RWPE2 (cell line): ENCODE measurements at regions not wholly inside any gene's neighbourhood (a gene's known extent, or its start where the extent isn't known, plus 50 kb on each side); places are given as distances from the start of the nearest gene placed in this dataset.

Experiments used
- ATAC-seq: fragments of 200-7000 bp; cut with Tn5 transposase; 3 replicates; pipeline ENCODE4 v1.9.1; 2021; ENCODE audit warnings: low read depth
- DNase-seq: peaks from one replicate; pipeline ENCODE4 v3.0.0-alpha.2; 2020; ENCODE audit warnings: low spot score
- H3K27ac ChIP-seq: fragments of 450-650 bp; 2 replicates; pipeline ENCODE4 v1.5.1; 2017; ENCODE audit warnings: mild to moderate bottlenecking; ENCODE audit not compliant: poor library complexity, severe bottlenecking
- H3K27me3 ChIP-seq: fragments of 250-450 bp; sonication (Bioruptor Pico); 2 replicates; pipeline ENCODE4 v1.5.1; 2021; ENCODE audit warnings: mild to moderate bottlenecking, moderate library complexity; ENCODE audit not compliant: insufficient read depth, poor library complexity, severe bottlenecking
- H3K36me3 ChIP-seq: fragments of 250-450 bp; sonication (Bioruptor Pico); 2 replicates; pipeline ENCODE4 v1.5.1; 2020; ENCODE audit warnings: low read depth, mild to moderate bottlenecking, moderate library complexity
- H3K4me1 ChIP-seq: fragments of 250-450 bp; sonication (Bioruptor Pico); 2 replicates; pipeline ENCODE4 v1.5.1; 2021; ENCODE audit warnings: mild to moderate bottlenecking, moderate library complexity; ENCODE audit not compliant: insufficient read depth, poor library complexity, severe bottlenecking
- H3K4me3 ChIP-seq: fragments of 250-450 bp; sonication (Bioruptor Pico); 2 replicates; pipeline ENCODE4 v1.5.1; 2021; ENCODE audit warnings: mild to moderate bottlenecking, moderate library complexity; ENCODE audit not compliant: severe bottlenecking
- H3K9me3 ChIP-seq: fragments of 250-450 bp; sonication (Bioruptor Pico); 2 replicates; pipeline ENCODE4 v1.5.1; 2021; ENCODE audit warnings: mild to moderate bottlenecking, moderate library complexity; ENCODE audit not compliant: severe bottlenecking
- CTCF ChIP-seq: fragments of 450-650 bp; IDR thresholded peaks from one replicate; pipeline ENCODE4 v1.5.1; 2017; ENCODE audit warnings: mild to moderate bottlenecking, moderate library complexity; ENCODE audit not compliant: poor library complexity, severe bottlenecking

- no peak for TF ChIP-seq CTCF
- H3K27ac ChIP-seq: no peak overlapping the region
- H3K9me3 ChIP-seq: no peaks in the 10 kb centered on the region
- H3K27me3 ChIP-seq: peaks cover 10% of the 10 kb centered on the region
- no peaks in the 10 kb centered on the region for H3K4me1 ChIP-seq
- no peak overlapping the region for H3K4me3 ChIP-seq
- DNase-seq: no peak
- H3K36me3 ChIP-seq: no peaks in the 10 kb centered on the region
- no peak for ATAC-seq
Measured at GRCh38 chr5:113794981-113795380, 281.5 kb downstream of the YTHDC2 start.

DNA sequence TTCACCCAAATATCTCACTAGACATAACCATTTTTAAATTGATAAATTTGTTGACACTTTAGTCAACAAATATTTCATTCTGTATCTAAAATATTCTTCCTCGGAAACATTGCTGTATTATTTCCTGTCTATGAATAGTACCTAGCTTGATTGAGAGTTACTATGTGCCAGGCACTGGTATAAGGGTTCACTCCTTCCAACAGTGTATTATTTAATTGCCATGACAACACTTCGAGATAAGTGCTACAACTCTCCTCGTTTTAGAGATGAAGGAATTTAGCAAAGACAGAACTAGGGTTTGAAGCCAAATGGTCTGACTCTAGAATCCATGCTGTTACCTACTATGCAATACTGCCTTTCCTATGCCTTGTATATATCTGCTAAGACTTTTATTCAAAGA lies 287.2 kb downstream of the YTHDC2 start:
- Histone ChIP-seq H3K27me3 (no peaks in the 10 kb centered on the region), H3K36me3 (no peaks in the 10 kb centered on the region), H3K27ac (no peak overlapping the region), H3K4me1 (no peaks in the 10 kb centered on the region), H3K9me3 (no peaks in the 10 kb centered on the region), H3K4me3 (no peak overlapping the region)
- TF ChIP-seq CTCF: no peak
- DNase-seq: no peak
- ATAC-seq: no peak

- Histone ChIP-seq H3K9me3 (no peaks in the 10 kb centered on the region), H3K27ac (no peak overlapping the region), H3K4me3 (no peak overlapping the region), H3K36me3 (no peaks in the 10 kb centered on the region), H3K4me1 (no peaks in the 10 kb centered on the region), H3K27me3 (no peaks in the 10 kb centered on the region)
- DNase-seq (no peak), ATAC-seq (peak; percentile 74)
- peak; percentile 13 for TF ChIP-seq CTCF
Measured at GRCh38 chr5:113804264-113804663, 290.8 kb downstream of the YTHDC2 start.

DNA sequence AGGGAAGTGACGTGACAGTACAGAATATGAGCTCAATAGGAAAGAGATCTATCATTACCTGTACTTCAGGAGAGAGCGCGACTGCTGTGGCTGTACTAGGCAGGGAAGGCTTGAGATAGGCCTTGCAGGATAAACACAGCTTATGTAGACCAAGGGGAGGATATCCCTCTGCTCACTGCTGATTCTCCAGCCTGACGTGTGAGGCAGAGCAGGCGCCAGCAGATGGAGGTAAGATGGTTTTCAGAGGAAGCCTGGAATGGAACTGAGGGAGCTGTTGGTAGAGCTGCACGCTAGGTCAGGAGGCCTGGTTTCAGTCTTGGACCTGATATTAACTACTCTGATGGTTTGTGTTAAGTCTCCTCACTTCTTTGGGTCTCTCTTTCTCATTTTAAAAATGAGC lies 291.4 kb downstream of the YTHDC2 start:
- no peak overlapping the region for H3K4me3 ChIP-seq
- H3K4me1 ChIP-seq: no peaks in the 10 kb centered on the region
- H3K27ac ChIP-seq: no peak overlapping the region
- no peaks in the 10 kb centered on the region for H3K9me3 ChIP-seq
- ATAC-seq (no peak), DNase-seq (no peak)
- no peaks in the 10 kb centered on the region for H3K36me3 ChIP-seq
- no peak for TF ChIP-seq CTCF
- H3K27me3 ChIP-seq: no peaks in the 10 kb centered on the region

DNA sequence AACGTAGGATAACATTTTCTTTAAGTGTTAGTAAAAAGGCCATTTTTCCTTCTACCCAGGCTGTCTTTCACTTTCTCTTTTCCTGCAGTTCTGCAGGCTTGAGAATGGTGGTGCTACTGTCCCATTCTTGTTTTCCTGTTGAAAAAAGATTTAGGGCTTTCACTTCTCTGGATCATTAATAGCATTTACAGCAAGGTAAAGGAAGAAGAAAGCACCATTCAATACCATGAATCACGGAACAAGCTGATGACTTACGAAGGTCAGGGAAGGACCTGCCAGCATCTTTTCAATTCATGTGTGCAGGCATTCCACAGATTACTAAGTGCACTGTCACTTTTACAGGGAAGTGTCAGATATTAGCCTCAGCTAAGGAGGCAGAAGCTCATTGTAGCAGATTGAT lies 292.8 kb downstream of the YTHDC2 start:
- Histone ChIP-seq H3K27ac (no peak overlapping the region), H3K27me3 (no peaks in the 10 kb centered on the region), H3K4me3 (no peak overlapping the region), H3K4me1 (no peaks in the 10 kb centered on the region), H3K9me3 (no peaks in the 10 kb centered on the region), H3K36me3 (no peaks in the 10 kb centered on the region)
- peak; percentile 42 for TF ChIP-seq CTCF
- DNase-seq (no peak), ATAC-seq (peak; percentile 67)
